T follicular helper cell (primary cell): ENCODE measurements at regions not wholly inside any gene's neighbourhood (a gene's known extent, or its start where the extent isn't known, plus 50 kb on each side); places are given as distances from the start of the nearest gene placed in this dataset.

Experiments used
- DNase-seq: peaks from one replicate; pipeline ENCODE4 v3.0.0-alpha.2; 2020; ENCODE audit warnings: low read depth

- DNase-seq = no peak
These were observed 342.3 kb downstream of the HNRNPD start for GRCh38 chr4:82031376-82031927.

- DNase-seq = no peak
These were observed 356.1 kb downstream of the HNRNPD start for GRCh38 chr4:82017680-82018079.

GRCh38 chr4:82005158-82005557 is 368.6 kb downstream of the HNRNPD start:
- DNase-seq = no peak

GRCh38 chr4:81997313-81997712 is 376.5 kb downstream of the HNRNPD start:
- DNase-seq = no peak

- no peak for DNase-seq
These were observed 382.9 kb downstream of the HNRNPD start for GRCh38 chr4:81990898-81991297.

GRCh38 chr4:81990211-81990610 is 383.6 kb downstream of the HNRNPD start:
- DNase-seq = no peak

GRCh38 chr4:81989202-81989601 is 384.6 kb downstream of the HNRNPD start:
- no peak for DNase-seq

GRCh38 chr4:81988178-81988577 is 385.6 kb downstream of the HNRNPD start:
- no peak for DNase-seq

GRCh38 chr4:81984746-81985145 is 389.0 kb downstream of the HNRNPD start:
- DNase-seq = no peak

GRCh38 chr4:81982846-81983540 is 390.8 kb downstream of the HNRNPD start:
- DNase-seq = no peak

- no peak for DNase-seq
These were observed 392.6 kb downstream of the HNRNPD start for GRCh38 chr4:81981218-81981617.

- DNase-seq = no peak
These were observed 399.3 kb downstream of the HNRNPD start for GRCh38 chr4:81974523-81974922.

- DNase-seq = no peak
These were observed 402.0 kb downstream of the HNRNPD start for GRCh38 chr4:81971637-81972381.

GRCh38 chr4:81971061-81971460 is 402.7 kb downstream of the HNRNPD start:
- no peak for DNase-seq

- DNase-seq = no peak
These were observed 403.3 kb downstream of the HNRNPD start for GRCh38 chr4:81970454-81970853.

GRCh38 chr4:81966676-81967075 is 407.1 kb downstream of the HNRNPD start:
- DNase-seq = no peak

GRCh38 chr4:81965911-81966310 is 407.9 kb downstream of the HNRNPD start:
- DNase-seq = no peak

GRCh38 chr4:81965454-81965853 is 408.3 kb downstream of the HNRNPD start:
- no peak for DNase-seq

- no peak for DNase-seq
These were observed 410.1 kb downstream of the HNRNPD start for GRCh38 chr4:81963763-81964020.

GRCh38 chr4:81963015-81963762 is 410.6 kb downstream of the HNRNPD start:
- DNase-seq = no peak

- no peak for DNase-seq
These were observed 412.8 kb downstream of the HNRNPD start for GRCh38 chr4:81960961-81961360.

GRCh38 chr4:81954271-81954670 is 419.5 kb downstream of the HNRNPD start:
- no peak for DNase-seq
